NCI-H1930 (cell line): ENCODE measurements at regions not wholly inside any gene's neighbourhood (a gene's known extent, or its start where the extent isn't known, plus 50 kb on each side); places are given as distances from the start of the nearest gene placed in this dataset.
"Not testable (repeated sequence)": the region's sequence is repeated elsewhere in the genome, so short reads cannot be mapped to it uniquely, and the experiment has no call there.

Experiments
- DNase-seq, 2 experiments: peaks; one replicate each; lab custom pipeline; 2025; lab: John Stamatoyannopoulos, UW

DNA sequence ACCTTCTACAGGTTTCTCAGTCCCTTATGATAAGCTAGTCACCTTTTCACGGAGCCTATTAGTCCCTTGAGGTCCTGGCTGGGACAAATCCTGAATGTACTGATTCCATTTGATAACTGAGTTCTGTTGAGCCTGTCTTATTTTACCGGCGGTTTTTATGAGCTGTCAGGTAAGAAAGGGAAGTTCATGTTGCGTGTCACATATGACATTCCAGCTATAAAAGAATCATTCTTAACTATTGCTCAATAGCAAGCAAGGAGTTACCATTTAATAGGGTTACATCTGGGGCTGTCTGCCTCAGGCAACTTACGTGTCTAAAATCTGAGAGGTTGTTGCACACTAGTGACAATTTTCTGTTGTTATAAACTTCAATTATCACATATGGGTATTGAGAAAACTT lies 394.6 kb downstream of the TECRL start:
- no peak for DNase-seq

DNA sequence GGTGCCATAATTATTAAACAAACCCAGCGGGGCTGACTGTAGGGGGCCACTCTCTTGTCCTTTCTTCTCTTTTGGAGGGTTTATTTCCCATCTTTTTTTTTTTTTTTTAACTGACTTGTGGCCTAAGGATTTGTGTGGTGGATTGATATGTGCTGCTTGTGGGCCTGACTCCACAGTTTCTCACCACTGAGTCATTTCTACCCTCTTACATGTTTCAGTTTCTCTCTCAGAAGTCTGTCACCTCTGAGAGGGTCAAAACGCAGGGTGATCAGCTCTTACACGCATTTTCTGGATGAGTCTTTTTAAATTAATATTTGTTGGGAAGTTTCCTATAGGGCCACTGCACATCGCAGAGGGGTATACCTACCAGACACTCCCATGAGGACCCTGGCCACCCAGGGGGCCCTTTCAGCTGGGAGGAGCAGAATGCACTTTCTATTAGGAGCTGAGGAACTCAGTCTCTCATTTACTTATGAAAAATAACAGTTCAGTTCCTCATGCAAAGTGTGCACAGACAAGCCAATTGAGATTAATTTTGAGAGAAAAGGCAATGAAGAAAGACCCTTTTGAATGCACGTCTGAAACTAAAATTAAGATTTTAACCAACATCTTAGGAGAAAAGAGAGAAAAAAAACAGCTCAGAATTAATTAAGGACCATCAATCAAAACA lies 407.9 kb downstream of the TECRL start:
- DNase-seq = no peak

DNA sequence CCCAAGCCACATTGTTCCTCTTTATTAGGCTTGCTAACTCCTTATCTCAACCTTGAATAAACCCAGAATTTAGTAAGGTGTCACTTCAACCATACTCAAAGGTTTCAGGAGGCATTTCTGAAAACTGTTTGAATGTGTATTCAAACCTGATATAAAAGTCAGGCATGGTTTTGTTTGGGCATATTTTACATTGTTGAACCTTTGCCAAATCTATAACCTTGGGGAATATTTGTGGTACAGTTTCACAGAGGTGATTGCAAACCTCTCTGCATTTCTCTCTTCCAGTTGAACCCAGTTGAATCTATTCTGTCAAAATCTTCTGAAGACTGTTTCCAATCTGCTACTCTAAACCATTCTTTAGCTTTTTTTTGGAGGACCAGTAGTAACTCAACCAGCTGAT lies 409.0 kb downstream of the TECRL start:
- DNase-seq = no peak

DNA sequence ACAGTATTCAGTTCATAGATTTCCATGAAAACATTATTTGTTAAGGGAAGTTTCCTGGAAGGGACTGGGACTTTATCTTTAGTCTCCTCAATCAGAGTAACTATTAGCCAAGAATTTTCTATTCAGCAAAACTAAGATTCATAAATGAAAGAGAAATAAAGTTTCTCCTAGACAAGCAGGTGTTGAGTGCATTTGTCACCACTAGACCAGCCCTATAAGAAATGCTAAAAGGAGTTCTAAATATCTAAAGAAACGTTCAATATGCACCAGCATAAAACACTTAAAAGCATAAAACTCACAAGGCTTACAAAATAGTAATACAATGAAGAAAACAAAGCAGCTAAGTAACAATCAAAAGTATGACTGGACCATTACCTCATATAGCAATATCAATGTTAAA lies 423.0 kb downstream of the TECRL start:
- DNase-seq = no peak

DNA sequence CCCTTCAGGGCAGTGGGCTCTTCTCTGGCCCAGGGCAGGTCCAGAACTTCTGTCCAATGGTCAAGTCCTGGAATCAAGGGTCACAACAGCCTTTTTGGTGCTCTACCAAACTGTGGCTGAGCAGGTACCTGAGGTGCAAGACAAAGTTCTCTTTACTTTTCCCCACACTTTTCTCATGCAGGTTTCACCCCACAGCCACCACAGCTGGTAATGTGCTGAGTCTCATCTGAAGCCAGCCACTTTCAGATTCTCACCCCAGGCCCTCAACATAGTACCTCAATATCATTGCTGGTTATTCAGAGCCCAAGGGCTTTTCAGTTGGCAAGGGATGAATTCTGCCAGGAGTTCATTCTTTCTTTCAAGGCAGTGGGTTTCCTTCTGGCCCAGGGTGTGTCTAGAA lies 426.0 kb downstream of the TECRL start:
- no peak for DNase-seq

DNA sequence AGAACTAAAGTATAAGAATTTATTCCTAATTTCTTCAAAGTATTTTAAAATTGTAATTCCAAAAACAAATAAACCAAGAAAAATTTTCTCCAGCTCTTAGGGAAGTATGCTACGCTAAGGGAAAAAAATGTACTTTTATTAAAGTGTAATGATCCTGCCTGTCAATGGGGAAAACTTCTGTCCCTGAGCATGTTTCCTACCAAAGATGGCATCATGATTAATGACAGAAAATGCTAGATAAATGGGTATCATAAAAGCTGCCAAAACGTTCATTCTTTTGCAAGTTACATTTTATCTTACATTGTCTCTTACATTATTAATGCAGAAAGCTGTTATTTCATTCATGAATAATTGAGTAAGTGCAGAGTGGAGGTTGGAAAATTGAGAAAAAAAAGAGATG lies 443.4 kb downstream of the TECRL start:
- no peak for DNase-seq

DNA sequence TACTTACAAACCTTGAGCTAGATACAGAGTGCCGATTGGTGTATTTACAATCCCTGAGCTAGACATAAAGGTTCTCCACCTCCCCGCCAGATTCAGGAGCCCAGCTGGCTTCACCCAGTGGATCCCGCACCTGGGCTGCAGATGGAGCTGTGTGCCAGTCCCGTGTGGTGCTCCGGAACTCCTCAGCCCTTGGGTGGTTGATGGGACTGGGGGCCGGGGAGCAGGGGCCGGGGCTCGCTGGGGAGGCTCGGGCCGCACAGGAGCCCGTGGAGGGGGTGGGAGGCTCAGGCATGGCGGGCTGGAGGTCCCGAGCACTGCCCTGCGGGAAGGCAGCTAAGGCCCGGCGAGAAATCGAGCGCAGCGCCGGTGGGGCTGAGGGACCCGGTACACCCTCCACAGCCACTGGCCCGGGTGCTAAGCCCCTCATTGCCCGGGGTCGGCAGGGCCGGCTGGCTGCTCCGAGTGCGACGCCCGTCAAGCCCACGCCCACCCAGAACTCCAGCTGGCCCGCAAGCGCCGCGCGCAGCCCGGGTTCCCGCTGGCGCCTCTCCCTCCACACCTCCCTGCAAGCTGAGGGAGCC lies 466.5 kb downstream of the TECRL start:
- not testable (repeated sequence) for DNase-seq

DNA sequence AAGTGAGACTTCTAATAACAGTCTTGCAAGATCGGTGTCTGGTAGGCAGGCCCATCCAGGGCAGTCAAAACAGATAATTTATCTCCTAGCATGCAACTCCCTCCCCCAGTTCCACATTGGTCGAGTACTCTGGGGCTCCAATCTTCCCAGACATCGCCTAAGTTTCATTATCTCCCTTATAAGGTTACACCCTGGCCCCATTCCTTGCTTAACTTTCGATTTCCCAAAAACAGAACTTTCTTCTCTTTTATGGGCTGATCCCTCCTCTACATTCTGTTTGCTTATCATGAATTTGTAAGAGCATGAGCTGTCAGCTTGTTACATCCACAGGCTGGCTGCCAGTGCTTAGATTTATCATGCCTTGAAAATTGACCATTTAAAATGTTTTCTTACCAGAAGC lies 471.3 kb downstream of the TECRL start:
- no peak for DNase-seq

DNA sequence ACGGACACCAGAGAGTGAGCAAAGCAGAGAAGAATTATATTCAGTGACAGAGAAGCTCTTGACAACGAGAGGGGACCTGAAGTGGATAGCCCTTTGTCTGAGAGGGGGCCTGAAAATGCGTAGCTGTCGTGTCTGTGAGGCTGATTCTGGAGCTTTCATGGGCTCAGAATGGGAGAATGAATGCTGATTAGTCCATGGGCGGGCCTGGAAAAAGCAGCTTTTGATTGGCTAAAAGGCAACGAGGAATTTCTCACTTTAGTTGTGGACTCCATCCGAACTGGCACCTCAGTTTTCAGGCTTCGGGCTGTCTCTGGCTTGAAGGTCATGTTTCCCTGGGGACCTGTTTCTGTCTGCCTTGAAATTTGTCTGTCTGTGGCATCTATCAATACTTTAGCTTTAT lies 487.1 kb downstream of the TECRL start:
- no peak for DNase-seq

DNA sequence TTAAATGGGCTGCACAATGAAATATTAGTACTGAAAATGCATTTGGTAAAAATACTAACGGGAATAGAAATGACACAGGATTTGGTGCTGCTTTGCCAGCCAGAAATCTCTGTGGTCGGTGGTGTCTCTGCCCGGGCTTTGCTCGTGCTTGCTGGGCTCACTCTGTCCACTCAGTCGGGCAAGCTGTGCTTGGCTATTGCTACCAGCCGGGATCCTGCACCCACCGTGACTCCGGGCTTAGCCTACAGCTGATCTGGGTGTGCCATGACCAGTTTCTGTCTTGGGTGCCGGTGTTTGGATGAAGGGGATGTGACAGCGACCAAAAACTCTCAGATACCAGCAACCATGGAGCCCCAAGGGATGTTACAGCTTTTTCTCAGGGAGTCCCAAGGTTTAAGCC lies 487.7 kb downstream of the TECRL start:
- DNase-seq = no peak

DNA sequence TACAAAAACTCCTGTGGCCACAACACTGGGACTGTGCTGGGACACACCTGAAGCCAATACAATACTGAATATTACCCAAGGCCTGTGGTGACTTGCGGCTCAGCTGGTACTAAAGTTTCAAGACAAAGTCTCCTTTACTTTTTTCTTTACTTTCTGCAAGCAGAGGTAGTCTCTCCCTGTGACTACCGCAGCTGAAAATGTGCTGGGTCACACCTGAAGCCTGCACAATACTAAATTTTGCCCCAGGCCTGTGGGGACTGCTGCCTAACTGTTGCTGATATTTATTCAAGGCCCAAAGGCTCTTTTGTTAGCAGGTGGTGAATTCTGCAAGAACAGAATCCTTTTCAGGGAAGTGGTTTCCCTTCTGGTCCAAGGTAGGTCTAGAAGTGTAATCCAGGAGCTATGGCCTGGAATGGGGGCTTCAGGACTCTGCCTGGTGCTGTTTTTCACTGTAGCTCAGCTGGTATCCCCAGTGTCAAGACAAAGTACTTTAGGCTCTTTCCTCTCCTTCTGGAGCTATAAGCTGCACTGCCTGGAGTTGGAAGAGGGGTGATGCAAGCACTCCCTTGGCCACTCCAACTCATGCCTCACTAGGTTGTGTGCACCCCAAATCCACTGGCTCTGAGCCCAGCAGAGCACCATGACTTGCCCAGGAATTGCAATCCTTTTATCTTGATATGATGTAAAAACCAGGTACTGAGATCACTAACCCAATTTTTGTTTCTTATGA lies 489.4 kb downstream of the TECRL start:
- DNase-seq = no peak

DNA sequence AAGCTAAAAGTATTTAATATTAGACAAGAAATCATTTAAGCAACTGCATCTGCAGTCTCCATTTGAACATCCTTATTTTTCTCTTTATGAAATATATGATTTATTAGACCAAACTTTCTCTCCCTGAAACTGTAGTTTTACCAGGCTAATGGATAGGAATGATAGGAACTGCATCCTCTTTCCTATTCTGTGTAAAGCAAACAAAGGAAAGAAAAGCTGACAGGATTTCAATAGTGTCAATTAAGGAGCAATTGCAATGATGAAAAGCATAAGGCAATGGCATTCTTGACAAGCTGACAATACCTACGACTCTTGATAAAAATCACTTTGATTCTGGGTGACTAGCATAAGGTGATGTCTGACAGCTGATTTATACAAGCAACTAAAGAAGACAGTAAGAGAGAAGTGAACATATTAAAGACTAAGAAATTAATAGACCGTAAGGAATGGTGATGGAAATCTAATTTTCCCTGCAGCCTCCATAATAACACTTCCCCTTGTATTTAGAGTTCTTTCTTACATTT lies 502.5 kb downstream of the TECRL start:
- no peak for DNase-seq

DNA sequence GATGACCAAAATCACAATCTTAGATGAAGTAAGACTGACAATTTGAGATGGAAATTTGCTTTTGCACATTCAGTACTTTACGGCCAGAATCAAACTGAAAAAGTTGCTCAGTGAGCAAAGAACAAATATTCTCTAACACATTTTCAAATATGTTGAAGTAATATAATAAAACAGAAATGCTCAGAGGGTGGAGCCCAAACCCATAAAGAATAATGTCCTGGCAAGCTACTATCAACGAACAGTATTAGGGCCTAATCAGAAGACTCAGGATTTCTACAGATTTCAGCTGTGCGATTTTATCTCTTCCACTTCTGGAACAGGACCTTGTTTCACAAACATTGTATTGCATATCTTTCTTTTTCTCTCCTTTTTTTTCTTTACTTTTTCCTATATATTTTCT lies 505.0 kb downstream of the TECRL start:
- no peak for DNase-seq

DNA sequence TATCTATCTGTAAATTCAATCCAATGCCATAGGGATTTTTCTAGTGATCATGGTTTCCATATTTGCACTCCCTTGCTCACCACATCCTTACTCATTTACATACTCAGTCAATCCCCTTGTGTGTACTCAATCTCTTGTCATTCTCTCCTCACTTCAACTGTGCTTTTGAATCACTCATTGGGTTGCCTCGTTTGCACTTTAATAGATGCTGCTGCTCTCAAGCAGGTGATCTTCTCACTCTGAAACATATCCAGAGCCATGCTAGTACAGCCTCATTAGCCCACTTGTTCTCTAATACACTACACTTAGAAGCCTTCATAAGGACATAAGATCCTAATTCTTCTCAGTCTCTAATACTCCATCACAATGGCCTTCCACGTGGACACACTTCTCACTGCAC lies 507.9 kb downstream of the TECRL start:
- DNase-seq = no peak

DNA sequence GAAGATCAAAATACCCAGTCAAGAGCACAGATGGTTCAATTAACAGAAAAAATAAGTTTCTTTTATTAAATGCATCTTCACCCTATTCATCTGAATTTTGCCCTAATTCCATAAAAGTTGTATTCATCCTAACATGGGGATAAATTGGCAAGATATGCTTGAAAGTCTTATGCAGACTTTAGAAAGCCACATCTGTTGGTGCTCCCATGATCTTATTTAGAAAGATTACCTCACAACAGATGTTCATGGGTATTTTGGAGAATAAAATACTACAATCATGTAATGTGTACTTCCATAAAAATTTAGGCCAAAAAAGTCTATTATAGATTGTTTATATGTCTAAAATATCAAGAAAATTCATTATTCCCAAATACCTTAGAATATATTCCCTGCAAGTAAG lies 510.3 kb downstream of the TECRL start:
- DNase-seq = no peak

DNA sequence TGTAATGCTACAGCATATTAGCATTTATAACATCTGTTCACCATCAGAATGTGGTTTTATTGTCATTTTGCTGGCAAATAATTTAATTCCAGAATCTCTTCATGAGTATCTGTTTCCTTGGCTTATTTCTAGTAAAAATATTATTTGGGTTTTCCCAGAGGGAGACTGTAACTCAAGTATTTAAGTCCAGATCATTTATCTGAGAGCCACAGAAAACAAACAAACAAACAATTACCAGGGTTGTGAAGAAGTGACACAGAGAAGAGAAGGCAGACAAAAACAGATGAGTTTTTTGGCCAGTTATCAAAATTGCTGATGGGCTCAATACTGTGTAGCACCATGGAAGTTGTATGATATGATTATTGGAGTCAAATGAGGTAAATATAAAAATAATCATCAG lies 515.1 kb downstream of the TECRL start:
- no peak for DNase-seq

DNA sequence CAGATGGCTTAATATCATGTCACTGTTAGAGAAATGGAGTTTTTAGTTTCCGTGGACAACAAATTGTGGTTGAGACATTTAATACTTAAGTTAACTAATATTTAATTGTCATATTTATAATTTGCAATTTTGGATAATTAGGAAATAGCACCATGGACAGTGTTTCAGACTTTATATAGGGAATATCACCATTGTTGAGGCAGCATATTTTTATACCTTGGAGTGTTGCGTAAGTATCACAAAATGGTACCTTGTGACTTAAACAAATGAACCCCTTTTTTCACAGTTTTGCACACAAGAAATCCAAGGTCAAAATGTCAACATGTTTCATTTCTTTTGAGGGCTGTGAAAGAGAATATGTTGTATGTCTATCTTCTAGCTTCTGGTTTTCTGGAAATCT lies 539.9 kb downstream of the TECRL start:
- no peak for DNase-seq

DNA sequence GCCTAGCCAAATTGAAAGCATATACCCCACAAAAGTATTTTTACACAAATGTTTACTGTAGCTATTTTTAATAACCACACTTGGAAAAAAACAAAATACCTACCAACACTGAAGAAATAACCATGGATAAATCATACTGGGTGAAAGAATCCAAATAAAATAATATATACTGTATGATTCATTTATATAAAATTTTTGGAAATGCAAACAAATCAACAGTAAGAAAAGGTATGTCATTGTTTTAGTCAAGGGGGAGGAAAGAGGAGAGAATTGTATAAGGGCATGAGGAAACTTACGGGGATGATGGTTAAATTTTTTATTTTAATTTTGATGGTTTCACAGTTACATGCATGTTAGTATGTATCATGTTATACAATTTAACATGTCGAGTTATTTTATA lies 557.8 kb downstream of the TECRL start:
- no peak for DNase-seq

DNA sequence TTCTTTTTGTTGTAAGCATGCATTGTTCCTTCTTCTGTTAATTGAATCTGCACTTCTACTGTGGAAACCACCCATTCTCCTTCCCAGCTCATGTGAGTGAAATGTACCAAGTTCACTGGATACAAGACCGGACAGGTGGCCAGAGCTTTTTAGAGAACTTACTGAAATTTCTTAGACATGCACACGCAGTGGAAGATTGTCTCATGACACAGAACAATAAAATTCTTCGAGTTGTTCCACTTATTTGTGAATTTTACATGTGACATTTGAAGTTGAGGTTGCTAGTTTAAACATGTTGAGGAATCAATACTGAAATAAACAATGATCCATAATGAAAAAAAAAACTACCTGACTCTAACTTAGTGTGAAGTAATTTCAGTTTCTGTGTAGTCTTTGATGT lies 568.0 kb downstream of the TECRL start:
- DNase-seq = no peak

DNA sequence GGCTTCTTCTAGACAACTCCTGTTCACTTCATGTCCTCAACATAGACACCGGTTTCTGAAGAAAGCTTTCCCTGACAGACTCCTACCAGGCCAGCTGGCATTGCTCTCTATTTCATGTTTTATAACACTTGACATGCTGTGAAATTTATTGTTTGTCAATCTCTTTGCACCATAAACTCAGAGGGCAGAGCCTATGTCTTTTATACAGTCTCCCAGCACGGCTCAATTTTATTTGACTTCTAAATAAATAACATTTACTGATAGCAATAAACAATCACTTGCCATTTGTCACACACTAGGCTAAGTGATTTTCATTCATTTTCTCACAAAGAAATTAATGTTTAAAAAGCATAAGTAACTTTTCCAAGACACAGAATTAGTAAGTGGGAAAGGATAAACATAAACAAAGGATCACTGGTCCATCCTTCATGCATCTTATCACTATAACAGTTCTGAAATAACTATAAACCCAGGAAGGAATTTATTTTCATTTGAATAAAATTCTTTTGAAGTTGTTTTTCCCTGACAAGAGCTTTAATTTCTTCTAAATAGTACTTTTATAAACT lies 577.6 kb downstream of the TECRL start:
- DNase-seq = no peak

DNA sequence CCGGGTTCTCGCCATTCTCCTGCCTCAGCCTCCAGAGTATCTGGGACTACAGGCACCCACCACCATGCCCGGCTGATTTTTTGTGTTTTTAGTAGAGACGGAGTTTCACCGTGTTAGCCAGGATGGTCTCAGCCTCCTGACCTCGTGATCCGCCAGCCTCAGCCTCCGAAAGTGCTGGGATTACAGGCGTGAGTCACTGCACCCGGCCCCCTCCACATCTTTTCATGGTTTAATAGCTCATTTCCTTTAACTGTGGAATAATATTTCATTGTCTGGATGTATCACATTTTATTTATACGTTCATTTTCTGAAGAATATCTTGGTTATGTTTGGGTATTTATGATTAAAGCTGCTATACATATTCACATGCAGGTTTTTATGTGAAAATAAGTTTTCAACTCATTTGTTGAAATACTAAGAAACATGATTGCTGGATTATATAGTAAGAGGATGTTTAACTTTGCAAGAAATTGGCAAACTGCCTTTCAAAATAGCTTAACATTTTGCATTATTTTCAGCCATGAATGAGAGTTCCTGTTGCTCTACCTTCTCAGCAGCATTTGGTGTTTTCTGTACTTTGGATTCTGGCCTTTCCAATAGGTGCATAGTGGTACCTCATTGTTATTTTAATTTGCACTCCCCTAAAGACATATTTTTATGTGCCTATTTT lies 591.9 kb downstream of the TECRL start:
- no peak for DNase-seq

DNA sequence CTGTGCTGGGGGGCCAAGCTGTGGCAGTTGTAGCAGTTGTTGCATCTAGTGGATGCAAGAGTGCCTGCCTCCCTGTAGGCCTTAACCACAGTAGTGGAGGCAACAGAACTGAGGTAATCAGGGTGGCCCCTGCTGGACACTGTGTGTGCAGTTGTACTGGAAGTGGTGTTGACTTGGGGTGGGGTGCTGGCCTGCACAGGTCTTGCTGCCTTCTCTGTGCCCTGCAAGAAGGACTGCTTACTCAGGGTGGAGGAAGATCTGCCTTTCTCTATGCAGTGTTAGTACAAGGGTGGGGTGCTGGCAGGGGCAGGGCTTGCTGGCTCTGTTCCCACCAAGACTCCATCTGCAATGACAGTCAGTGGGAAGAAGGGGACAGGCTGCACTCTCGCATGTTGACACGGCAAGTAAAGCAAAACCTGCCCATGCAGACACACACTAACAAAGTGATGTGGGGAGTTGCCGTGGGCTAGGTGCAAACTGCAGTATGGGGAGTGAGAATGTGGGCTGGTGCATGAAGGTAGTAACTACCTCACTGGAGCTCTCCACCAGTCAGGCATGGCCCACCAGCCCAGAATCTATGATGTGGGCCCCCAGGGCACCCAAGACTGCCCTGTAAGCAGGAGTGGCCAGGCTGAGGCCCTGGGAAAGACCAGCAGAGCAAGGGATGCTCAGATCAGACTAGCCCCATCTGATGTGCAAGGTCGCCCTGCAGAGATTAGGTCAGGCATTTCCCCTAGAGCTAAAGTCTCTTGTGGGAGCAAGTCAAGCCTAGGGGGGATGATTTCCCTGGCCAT lies 594.9 kb downstream of the TECRL start:
- no peak for DNase-seq
